ENCODE measurements at regions not wholly inside any gene's neighbourhood (a gene's known extent, or its start where the extent isn't known, plus 50 kb on each side); places are given as distances from the start of the nearest gene placed in this dataset.
A peak's percentile ranks its signal among the peaks of the same experiment; 100 is the strongest.

- Mint-ChIP-seq H3K27ac (ENCODE audit: low read depth, unreplicated experiment) (peak overlapping the region; percentile 1), H3K36me3 (ENCODE audit: insufficient read depth, unreplicated experiment) (peaks cover 29% of the 10 kb centered on the region), H3K27me3 (ENCODE audit: insufficient read depth, unreplicated experiment) (no peaks in the 10 kb centered on the region), H3K4me1 (ENCODE audit: insufficient read depth, unreplicated experiment) (peaks cover 29% of the 10 kb centered on the region), H3K4me3 (ENCODE audit: unreplicated experiment) (no peak overlapping the region), H3K9me3 (ENCODE audit: unreplicated experiment) (no peaks in the 10 kb centered on the region)
- no TSS peak for BruUV-seq (replicated peaks)
- TF ChIP-seq CTCF (IDR thresholded peaks at IDR 0.05; ENCODE audit: unreplicated experiment), result no peak
- intact Hi-C loops (cut with micrococcal nuclease), result no loop called here
- POLR2A ChIA-PET, result interaction anchor here (0.7 to 1.8 kb wide), 5 partner anchors 15 to 605 kb away, joined by 3 to 6 read pairs (median 3); no protein-coding TSS in a partner anchor
- CTCF ChIA-PET, result interaction anchor here (0.6 kb wide), 2 partner anchors 30 to 112 kb away, joined by 3 to 4 read pairs; no protein-coding TSS in a partner anchor
- DNase-seq (ENCODE audit: unreplicated experiment), result peak; percentile 72
These were observed 158.7 kb downstream of the SIPA1L2 start for GRCh38 chr1:232471250-232471649.

GRCh38 chr1:232470711-232471110 lies 159.2 kb downstream of the SIPA1L2 start:
- H3K4me1 Mint-ChIP-seq (ENCODE audit: insufficient read depth, unreplicated experiment), result peaks cover 27% of the 10 kb centered on the region
- ChIA-PET POLR2A (interaction anchor here (0.8 to 1.8 kb wide), 8 partner anchors 9 to 604 kb away, joined by 3 to 6 read pairs (median 4); no protein-coding TSS in a partner anchor), CTCF (interaction anchor here (0.6 to 0.9 kb wide), 2 partner anchors 30 to 746 kb away, joined by 3 to 4 read pairs; no protein-coding TSS in a partner anchor)
- H3K27me3 Mint-ChIP-seq (ENCODE audit: insufficient read depth, unreplicated experiment), result no peaks in the 10 kb centered on the region
- H3K36me3 Mint-ChIP-seq (ENCODE audit: insufficient read depth, unreplicated experiment), result peaks cover 29% of the 10 kb centered on the region
- intact Hi-C loops (cut with micrococcal nuclease), result no loop called here
- H3K27ac Mint-ChIP-seq (ENCODE audit: low read depth, unreplicated experiment), result peak overlapping the region; percentile 1
- no peaks in the 10 kb centered on the region for H3K9me3 Mint-ChIP-seq (ENCODE audit: unreplicated experiment)
- no TSS peak for BruUV-seq (replicated peaks)
- DNase-seq (ENCODE audit: unreplicated experiment), result no peak
- no peak overlapping the region for H3K4me3 Mint-ChIP-seq (ENCODE audit: unreplicated experiment)
- no peak for TF ChIP-seq CTCF (IDR thresholded peaks at IDR 0.05; ENCODE audit: unreplicated experiment)

- Mint-ChIP-seq H3K27ac (ENCODE audit: low read depth, unreplicated experiment) (no peak overlapping the region), H3K36me3 (ENCODE audit: insufficient read depth, unreplicated experiment) (peaks cover 39% of the 10 kb centered on the region), H3K27me3 (ENCODE audit: insufficient read depth, unreplicated experiment) (no peaks in the 10 kb centered on the region), H3K9me3 (ENCODE audit: unreplicated experiment) (no peaks in the 10 kb centered on the region), H3K4me1 (ENCODE audit: insufficient read depth, unreplicated experiment) (peaks cover 22% of the 10 kb centered on the region), H3K4me3 (ENCODE audit: unreplicated experiment) (no peak overlapping the region)
- no peak for TF ChIP-seq CTCF (IDR thresholded peaks at IDR 0.05; ENCODE audit: unreplicated experiment)
- intact Hi-C loops (cut with micrococcal nuclease), result no loop called here
- DNase-seq (ENCODE audit: unreplicated experiment), result no peak
- POLR2A ChIA-PET, result interaction anchor here (0.6 to 1.9 kb wide), 5 partner anchors 15 to 341 kb away, joined by 3 to 6 read pairs (median 3); no protein-coding TSS in a partner anchor
- CTCF ChIA-PET, result interaction anchor here (0.9 to 2.0 kb wide), 6 partner anchors 8 to 884 kb away, joined by 3 to 11 read pairs (median 4); no protein-coding TSS in a partner anchor
- no TSS peak for BruUV-seq (replicated peaks)
These were observed 161.7 kb downstream of the SIPA1L2 start for GRCh38 chr1:232468249-232468648.

GRCh38 chr1:232467073-232467760 lies 162.7 kb downstream of the SIPA1L2 start:
- Mint-ChIP-seq H3K4me1 (ENCODE audit: insufficient read depth, unreplicated experiment) (peaks cover 11% of the 10 kb centered on the region), H3K27ac (ENCODE audit: low read depth, unreplicated experiment) (no peak overlapping the region), H3K27me3 (ENCODE audit: insufficient read depth, unreplicated experiment) (no peaks in the 10 kb centered on the region), H3K36me3 (ENCODE audit: insufficient read depth, unreplicated experiment) (peaks cover 36% of the 10 kb centered on the region), H3K4me3 (ENCODE audit: unreplicated experiment) (no peak overlapping the region), H3K9me3 (ENCODE audit: unreplicated experiment) (no peaks in the 10 kb centered on the region)
- POLR2A ChIA-PET, result interaction anchor here (0.6 to 1.9 kb wide), 4 partner anchors 16 to 340 kb away, joined by 3 to 6 read pairs (median 3); no protein-coding TSS in a partner anchor
- CTCF ChIA-PET, result interaction anchor here (0.7 to 2.0 kb wide), 6 partner anchors 9 to 883 kb away, joined by 3 to 11 read pairs (median 4); no protein-coding TSS in a partner anchor
- BruUV-seq (replicated peaks), result no TSS peak
- intact Hi-C loops (cut with micrococcal nuclease), result no loop called here
- no peak for TF ChIP-seq CTCF (IDR thresholded peaks at IDR 0.05; ENCODE audit: unreplicated experiment)
- DNase-seq (ENCODE audit: unreplicated experiment), result no peak

Measured in MCF 10A (cell line).